ENCODE measurements at regions not wholly inside any gene's neighbourhood (a gene's known extent, or its start where the extent isn't known, plus 50 kb on each side); places are given as distances from the start of the nearest gene placed in this dataset.

DNA sequence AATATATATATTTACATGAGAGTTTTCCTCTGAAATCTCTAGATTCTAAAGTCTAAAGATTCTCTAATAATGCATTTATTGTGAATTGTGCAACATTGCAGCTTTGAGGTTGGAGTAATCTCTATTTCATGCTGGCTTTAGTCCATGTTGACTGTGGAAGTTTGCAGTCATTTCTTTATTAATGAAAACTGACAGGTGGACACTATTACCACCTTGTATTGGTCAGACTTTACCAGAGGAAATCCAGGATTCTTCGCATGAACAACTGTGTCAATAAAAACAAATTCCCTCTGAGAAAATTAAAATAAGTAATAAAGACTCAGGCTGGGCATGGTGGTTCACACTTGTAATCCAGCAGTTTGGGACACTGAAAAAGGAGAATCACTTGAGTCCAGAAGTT is 274.1 kb downstream of the SHQ1 start:
- TF ChIP-seq, protein P1, sequence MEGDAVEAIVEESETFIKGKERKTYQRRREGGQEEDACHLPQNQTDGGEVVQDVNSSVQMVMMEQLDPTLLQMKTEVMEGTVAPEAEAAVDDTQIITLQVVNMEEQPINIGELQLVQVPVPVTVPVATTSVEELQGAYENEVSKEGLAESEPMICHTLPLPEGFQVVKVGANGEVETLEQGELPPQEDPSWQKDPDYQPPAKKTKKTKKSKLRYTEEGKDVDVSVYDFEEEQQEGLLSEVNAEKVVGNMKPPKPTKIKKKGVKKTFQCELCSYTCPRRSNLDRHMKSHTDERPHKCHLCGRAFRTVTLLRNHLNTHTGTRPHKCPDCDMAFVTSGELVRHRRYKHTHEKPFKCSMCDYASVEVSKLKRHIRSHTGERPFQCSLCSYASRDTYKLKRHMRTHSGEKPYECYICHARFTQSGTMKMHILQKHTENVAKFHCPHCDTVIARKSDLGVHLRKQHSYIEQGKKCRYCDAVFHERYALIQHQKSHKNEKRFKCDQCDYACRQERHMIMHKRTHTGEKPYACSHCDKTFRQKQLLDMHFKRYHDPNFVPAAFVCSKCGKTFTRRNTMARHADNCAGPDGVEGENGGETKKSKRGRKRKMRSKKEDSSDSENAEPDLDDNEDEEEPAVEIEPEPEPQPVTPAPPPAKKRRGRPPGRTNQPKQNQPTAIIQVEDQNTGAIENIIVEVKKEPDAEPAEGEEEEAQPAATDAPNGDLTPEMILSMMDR (IDR thresholded peaks at IDR 0.05), result no peak
- no peak for TF ChIP-seq POLR2A (IDR thresholded peaks at IDR 0.05)
